ENCODE measurements at regions not wholly inside any gene's neighbourhood (a gene's known extent, or its start where the extent isn't known, plus 50 kb on each side); places are given as distances from the start of the nearest gene placed in this dataset.

DNA sequence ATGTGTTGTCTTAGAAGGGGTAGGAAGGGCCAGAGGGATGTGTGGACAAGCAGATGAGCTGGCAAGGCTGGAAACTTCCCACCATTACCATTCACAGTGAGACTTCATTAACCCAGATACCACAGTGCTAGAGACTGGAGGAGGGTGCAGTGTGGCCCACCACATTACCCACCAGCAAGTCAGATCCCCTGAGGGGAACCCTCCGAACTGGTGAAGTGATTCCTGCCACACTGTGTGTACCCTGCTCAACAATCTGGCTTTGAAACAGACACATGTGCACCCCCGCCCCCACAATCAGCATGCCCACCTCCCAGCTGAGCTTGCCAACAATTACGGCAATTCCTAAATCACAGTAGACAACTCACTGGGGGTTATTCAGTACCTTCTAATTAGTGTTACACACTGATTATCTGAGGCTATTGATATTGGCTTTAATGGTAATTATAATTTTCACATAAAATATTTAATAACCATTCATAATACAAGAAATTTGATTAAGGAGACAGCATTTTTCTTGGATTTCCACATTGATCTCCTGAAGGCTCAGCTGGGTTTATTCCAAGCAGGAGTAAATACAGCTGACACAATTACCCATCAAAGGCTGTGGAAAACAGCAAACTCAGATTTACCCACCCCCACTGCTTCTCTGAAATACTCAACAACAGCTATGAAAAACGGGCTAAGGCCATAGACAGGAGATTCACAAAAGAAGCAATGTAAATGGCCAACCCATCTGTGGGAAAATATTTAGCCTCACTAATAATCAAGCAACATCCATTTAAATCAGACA, 169.3 kb upstream of the FSTL4 start:
- no peak for DNase-seq (ENCODE audit: low spot score)
- H3K4me1 ChIP-seq (ENCODE audit: insufficient read depth, low read length, poor library complexity, severe bottlenecking), result no peaks in the 10 kb centered on the region
- H4K20me1 ChIP-seq (ENCODE audit: insufficient read depth, low read length), result no peaks in the 10 kb centered on the region
- H3K36me3 ChIP-seq (ENCODE audit: insufficient read depth, low read length), result no peaks in the 10 kb centered on the region
- no peak overlapping the region for H3K4me2 ChIP-seq (ENCODE audit: low read length)
- no peak overlapping the region for H3K4me3 ChIP-seq (ENCODE audit: low read depth, low read length, poor library complexity, severe bottlenecking)
- BruUV-seq (replicated peaks), result no TSS peak
- H2AFZ ChIP-seq (ENCODE audit: low read length), result no peak overlapping the region
- intact Hi-C loops (cut with micrococcal nuclease; ENCODE audit: unreplicated experiment), result no loop called here
- TF ChIP-seq EZH2phosphoT487 (IDR thresholded peaks at IDR 0.05; ENCODE audit: borderline replicate concordance, low read depth, low read length), result no peak
- TF ChIP-seq, protein P1, sequence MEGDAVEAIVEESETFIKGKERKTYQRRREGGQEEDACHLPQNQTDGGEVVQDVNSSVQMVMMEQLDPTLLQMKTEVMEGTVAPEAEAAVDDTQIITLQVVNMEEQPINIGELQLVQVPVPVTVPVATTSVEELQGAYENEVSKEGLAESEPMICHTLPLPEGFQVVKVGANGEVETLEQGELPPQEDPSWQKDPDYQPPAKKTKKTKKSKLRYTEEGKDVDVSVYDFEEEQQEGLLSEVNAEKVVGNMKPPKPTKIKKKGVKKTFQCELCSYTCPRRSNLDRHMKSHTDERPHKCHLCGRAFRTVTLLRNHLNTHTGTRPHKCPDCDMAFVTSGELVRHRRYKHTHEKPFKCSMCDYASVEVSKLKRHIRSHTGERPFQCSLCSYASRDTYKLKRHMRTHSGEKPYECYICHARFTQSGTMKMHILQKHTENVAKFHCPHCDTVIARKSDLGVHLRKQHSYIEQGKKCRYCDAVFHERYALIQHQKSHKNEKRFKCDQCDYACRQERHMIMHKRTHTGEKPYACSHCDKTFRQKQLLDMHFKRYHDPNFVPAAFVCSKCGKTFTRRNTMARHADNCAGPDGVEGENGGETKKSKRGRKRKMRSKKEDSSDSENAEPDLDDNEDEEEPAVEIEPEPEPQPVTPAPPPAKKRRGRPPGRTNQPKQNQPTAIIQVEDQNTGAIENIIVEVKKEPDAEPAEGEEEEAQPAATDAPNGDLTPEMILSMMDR (conservative IDR thresholded peaks at IDR 0.05; ENCODE audit: low read length), result no peak
- ChIA-PET POLR2A (interaction anchor here (1.1 kb wide), 1 partner anchor 10 kb away, joined by 3 read pairs; no protein-coding TSS in a partner anchor), CTCF (ENCODE audit: unreplicated experiment) (interaction anchor here (0.6 kb wide), 1 partner anchor 203 kb away, joined by 3 read pairs; no protein-coding TSS in a partner anchor)
- H3K9me3 ChIP-seq (ENCODE audit: low read length), result no peaks in the 10 kb centered on the region
- no peaks in the 10 kb centered on the region for H3K79me2 ChIP-seq (ENCODE audit: insufficient read depth, low read depth, low read length)
- no peaks in the 10 kb centered on the region for H3K9me2 ChIP-seq (ENCODE audit: insufficient read depth, low read length)
- H3K27ac ChIP-seq (ENCODE audit: low read depth, low read length, poor library complexity, severe bottlenecking), result no peak overlapping the region

DNA sequence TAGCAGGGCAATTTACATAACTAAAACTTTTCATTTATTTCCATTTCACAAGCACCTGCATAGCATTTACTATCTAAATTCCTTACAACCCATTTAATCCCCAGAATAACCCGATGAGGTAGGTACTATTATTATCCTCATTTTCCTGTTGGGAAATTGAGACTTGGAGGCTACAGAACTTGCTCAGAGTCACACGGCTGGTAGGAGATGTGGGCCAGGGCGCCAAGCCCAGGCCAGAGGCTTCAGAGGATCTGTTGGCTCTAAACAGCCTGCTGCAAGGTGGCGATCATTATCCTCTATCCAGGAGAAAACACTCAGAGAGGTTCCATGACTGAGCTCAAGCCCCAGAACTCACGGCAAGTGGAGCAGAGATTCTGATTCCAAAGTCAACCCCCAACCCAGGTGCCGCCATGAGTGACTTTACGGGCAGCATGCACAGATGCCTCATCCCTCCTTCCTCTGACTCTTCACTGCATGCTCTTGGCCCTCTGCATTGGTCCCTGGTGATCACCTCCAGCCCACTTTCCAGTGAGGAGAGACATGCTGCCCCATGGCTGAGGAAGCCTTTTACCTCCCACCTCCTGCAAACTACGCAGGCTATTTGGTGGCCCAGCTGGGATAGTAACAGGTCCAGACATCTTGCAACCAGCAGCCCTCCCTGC, 168.4 kb upstream of the FSTL4 start:
- Histone ChIP-seq H2AFZ (ENCODE audit: low read length) (no peak overlapping the region), H3K4me1 (ENCODE audit: insufficient read depth, low read length, poor library complexity, severe bottlenecking) (no peaks in the 10 kb centered on the region), H4K20me1 (ENCODE audit: insufficient read depth, low read length) (no peaks in the 10 kb centered on the region), H3K4me2 (ENCODE audit: low read length) (no peak overlapping the region), H3K9me2 (ENCODE audit: insufficient read depth, low read length) (no peaks in the 10 kb centered on the region), H3K9me3 (ENCODE audit: low read length) (no peaks in the 10 kb centered on the region), H3K4me3 (ENCODE audit: low read depth, low read length, poor library complexity, severe bottlenecking) (no peak overlapping the region), H3K79me2 (ENCODE audit: insufficient read depth, low read depth, low read length) (no peaks in the 10 kb centered on the region), H3K36me3 (ENCODE audit: insufficient read depth, low read length) (no peaks in the 10 kb centered on the region), H3K27ac (ENCODE audit: low read depth, low read length, poor library complexity, severe bottlenecking) (no peak overlapping the region)
- no TSS peak for BruUV-seq (replicated peaks)
- TF ChIP-seq EZH2phosphoT487 (IDR thresholded peaks at IDR 0.05; ENCODE audit: borderline replicate concordance, low read depth, low read length), result no peak
- TF ChIP-seq, protein P1 (conservative IDR thresholded peaks at IDR 0.05; ENCODE audit: low read length), result no peak
- CTCF ChIA-PET (ENCODE audit: unreplicated experiment), result no interaction called here
- intact Hi-C loops (cut with micrococcal nuclease; ENCODE audit: unreplicated experiment), result no loop called here
- DNase-seq (ENCODE audit: low spot score), result no peak
- POLR2A ChIA-PET, result no interaction called here

All from OCI-LY7 (cell line).